ENCODE measurements at regions not wholly inside any gene's neighbourhood (a gene's known extent, or its start where the extent isn't known, plus 50 kb on each side); places are given as distances from the start of the nearest gene placed in this dataset.

- no peak for DNase-seq
Observed at GRCh38 chr4:120415896-120416295, 349.2 kb upstream of the MAD2L1 start.

DNA sequence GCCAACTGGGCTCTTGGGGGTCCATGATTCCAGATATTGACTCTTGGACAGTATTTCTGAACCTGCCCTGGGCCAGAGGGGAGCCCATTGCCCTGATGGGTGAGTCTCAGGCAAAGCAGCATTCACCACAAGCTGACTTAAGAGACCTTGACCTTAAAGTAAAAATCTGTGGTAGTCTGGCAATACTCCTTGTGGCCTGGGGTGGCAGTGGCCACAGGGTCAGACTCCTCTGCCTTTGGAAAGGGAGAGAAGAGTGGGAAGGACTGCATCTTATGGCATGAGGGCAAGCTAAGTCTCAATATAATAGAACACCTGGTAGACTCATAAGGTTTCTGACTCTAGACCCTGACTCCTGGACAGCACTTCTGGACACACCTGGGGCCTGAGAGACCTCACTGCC lies 340.3 kb upstream of the MAD2L1 start:
- DNase-seq = no peak

DNA sequence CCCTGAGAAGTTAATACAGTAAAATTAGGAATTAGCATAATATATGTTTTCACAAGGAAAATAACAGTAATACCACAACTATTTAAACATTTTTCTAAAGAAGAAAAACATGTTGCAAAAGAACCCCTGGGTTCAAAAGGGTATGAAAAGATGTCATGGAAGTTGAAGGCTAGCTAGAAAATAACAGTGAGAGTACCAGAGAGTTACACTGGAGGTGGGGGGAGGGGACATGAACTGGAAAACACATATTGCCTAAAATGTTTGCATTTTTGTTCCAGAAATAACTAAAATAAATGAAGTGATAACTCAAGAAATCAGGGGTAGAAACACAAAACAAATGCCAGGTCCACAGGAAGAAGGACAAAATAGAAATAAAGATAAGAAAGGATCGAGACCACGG lies 336.6 kb upstream of the MAD2L1 start:
- DNase-seq = no peak

DNA sequence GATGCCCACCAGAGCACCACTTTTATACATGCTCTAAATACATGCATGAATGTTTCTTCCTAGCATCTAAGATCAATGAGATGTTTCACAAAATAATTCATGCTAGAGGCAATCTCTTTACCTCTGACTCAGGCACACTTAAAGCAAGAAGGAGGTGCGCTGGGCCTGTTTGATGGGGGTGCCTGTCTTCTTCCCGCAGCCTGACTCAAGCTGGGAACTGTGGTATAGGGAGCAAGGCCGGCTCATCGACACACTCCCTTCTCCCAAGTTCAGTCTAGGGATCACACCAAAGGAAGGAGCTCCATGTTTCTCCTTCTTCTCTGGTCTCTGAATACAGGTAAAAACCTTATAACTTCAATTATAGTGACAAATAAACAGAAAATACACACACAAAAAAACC lies 333.8 kb upstream of the MAD2L1 start:
- DNase-seq = no peak

DNA sequence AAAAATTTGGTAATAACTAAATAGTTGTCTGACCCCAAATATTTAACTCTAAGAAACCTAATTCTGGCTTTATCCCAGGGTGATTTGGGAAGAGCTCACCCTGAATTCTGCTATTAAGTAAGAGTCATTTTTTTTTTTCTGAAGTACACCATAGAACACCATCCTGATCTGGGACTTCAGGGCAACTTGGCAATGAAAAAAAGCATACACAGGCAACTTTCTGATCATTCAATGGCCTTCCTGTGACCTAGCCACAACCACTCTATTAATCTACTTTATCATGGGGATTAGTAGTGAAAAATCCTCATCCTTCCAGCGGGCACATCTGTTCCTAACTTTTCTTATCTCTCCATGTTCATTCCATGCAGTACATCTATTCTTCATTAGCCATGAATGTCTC lies 333.2 kb upstream of the MAD2L1 start:
- DNase-seq = no peak

DNA sequence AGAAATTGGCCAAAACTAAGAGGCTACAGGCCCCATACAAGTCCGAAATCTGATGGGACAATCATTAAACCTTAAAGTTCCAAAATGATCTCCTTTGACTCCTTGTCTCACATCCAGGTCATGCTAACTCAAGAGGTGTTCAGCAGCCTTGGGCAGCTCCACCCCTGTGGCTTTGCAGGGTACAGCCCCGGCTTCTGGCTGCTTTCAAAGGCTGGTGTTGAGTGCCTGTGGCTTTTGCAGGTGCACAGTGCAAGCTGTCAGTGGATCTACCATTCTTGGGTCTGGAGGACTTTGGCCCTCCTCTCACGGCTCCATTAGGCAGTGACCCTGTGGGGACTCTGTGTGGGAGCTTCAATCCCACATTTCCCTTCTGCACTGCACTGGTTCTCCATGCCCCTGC lies 329.1 kb upstream of the MAD2L1 start:
- no peak for DNase-seq

GRCh38 chr4:120355881-120356280 lies 289.2 kb upstream of the MAD2L1 start:
- no peak for DNase-seq

GRCh38 chr4:120354381-120354780 lies 287.7 kb upstream of the MAD2L1 start:
- DNase-seq = no peak

- DNase-seq = no peak
Observed at GRCh38 chr4:120353235-120353634, 286.6 kb upstream of the MAD2L1 start.

DNA sequence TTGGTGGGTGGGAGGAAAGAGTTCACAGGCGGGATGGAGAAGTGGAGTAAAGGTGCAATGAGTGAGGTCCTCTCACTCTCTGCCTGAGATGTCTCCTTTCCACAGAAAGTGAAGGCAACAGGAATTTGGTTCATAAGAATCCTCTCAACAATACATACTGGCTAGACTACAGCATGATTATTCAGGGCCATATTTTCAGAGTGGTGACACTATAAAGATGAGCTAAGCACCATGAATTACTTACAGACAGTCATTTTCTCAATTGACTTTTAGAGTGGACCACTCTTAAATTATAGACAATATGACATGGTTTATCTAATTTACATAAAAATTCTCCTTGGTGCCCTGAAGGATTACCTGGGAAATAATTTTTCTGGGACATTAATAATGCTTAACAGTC lies 286.1 kb upstream of the MAD2L1 start:
- no peak for DNase-seq

DNA sequence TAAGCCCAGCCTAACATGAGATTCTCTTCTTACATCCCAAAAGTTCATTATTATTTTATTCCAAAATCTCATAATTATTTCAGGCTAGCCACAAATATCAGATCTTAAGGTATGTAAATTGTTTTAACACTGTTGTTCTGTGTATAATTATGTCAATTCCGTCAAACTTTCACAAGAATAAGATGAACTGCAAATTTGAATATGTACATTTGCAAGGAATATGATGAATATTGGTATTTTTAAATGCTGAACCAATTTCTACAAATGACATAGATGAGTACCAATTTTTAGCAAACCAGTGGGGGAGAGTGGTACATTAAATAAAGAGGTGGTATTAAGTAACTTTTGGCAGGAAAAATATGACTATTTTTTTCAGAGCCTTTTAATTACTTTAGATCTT lies 282.3 kb upstream of the MAD2L1 start:
- DNase-seq = no peak

DNA sequence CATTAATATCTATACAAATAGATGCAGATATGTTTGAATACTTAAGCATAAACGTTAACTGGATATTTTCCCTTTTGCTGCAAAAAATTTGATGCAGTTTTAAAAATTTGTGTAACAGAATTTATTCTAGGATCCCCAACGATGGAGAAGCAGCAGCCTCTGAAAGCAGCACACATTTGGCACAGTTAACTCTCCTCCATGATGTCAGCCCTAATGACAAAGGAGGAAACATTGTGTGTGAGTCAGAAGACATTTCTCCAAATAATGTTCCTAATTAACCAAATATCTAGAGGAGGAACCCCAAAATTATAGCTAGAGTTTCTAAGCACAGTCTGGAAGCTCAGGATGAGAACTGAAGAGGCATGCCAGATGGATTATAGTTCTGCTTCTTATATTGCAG lies 281.9 kb upstream of the MAD2L1 start:
- no peak for DNase-seq

DNA sequence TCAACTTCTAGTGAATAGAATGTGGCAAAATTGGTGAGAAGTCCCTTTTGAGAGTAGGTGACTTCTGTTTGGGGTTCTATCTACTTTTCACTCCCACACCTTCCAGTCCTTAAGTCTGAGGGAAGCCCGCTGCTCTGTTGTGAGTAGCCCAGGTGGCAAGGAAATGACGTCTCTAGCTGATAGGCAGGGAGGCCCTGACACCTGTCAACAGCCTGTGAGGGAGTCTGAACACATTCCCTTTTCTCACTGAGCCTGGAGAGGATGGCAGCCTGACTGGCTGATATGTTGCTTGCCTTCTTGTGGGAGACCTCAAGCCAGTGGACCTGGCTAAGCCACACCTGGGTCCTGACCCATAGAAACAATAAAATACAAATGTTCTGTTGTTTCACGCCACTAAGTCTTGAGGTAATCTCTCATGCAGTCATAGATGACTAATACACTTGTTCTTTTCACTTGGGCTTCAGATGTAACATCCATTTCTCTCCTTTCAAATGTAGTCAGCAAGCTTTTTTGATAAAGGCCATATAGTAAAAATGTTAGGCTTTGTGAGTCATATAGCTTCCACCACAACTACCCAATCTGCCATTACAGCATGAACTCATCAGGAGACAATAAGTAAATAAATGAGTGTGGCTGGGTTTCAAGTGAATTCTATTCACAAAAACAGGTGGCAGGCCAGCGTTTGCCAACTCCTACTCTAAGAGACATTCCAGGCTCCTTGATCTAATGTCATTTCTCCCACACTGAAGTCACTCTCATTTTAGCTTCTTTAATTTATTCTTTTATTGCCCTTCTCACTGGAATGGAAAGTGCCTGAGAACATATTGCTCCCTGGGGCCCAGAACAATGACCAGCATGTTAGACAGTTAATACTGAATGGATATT lies 265.1 kb upstream of the MAD2L1 start:
- no peak for DNase-seq

GRCh38 chr4:120329386-120329785 lies 262.7 kb upstream of the MAD2L1 start:
- no peak for DNase-seq

GRCh38 chr4:120327276-120327675 lies 260.6 kb upstream of the MAD2L1 start:
- no peak for DNase-seq

DNA sequence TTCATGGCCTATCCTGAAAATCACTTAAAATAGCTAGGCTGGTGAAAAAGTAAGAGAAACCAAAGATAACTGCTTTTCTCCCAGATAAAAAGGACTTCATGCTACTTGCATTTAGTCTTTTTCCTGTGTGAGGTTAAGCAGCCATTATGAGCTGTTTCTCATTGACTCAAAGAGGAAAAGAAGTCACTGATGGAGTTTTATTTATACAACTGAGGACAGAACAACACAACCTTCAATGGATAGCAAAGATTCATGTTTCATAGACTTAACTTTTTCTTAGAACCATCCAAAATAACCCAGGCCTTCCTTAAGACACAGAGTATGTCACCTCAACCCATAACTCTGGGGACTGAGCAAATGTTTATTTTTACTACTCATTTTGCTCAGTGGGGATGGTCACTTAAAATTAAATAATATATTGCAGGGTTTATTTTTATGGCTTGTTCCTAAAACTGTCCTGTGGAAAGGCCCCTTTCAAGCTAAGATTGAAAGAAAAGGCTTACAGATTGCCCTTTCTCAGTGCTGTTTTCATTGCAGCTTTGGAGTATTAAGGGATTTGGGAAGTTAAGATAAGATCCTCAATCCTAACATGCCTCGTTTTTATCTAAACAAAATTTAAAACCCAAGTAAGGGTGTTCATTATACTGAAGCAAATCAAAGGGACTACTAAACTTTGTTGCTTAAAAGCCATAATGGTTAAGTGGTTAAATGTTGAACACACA lies 252.6 kb upstream of the MAD2L1 start:
- DNase-seq = no peak

- no peak for DNase-seq
Observed at GRCh38 chr4:120318196-120318846, 251.7 kb upstream of the MAD2L1 start.

- no peak for DNase-seq
Observed at GRCh38 chr4:120317713-120318112, 251.1 kb upstream of the MAD2L1 start.

DNA sequence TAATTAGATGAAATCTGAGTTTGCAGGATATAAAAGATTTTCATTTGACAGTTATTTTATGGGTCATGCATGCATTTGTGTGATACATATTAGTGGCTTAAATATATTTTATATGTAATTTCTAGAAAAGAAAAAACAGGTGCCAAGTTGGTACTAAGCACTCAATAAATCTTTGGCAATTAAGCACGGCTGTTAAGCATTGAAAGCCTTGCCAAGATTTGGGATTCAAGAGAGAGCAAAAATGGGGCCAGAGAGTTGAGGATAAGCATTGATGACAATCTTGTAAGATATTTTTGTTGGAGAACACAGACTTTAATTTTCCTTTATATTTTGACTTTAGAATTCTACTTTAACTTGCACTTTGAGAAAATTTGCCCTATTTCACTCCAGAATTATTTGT lies 249.8 kb upstream of the MAD2L1 start:
- DNase-seq = no peak

- DNase-seq = no peak
Observed at GRCh38 chr4:120314969-120315368, 248.3 kb upstream of the MAD2L1 start.

- peak; percentile 2 for DNase-seq
Observed at GRCh38 chr4:120304801-120305200, 238.2 kb upstream of the MAD2L1 start.

DNA sequence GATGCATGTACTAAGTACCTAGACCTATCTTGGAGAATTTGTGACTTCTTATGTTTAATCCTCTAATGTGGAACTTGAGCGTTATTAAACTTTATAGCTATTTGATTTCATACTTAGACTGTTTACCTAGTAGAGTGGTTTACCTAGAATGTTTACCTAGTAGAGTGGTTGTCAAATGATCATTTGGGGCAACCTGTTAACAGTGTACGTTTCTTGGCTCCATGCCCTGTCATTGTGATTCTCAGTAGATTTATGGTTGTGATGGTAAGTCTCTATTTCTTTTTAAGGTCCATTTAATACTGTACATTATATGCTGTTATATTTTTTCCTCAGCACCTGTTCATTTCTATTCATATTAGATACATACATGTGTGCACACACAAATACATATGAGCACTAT lies 233.0 kb upstream of the MAD2L1 start:
- no peak for DNase-seq

DNA sequence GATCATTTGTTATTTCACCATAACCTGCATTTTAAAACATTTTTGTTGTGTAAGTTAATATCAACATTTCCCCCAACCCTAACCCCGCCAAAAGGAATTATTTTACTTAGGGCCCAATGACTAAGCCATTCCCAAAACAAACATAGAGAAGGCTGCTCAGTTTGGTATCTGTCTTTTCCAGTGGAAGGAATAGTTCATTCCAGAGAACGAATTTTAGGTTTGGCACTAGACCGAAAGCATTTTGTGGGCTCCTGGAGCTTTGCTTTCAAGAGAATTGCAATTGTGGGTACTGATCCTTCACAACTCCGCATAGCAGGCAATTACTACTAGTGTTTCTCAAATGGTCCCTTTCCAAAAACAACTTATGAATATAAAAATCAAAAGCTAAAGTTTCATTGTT lies 226.7 kb upstream of the MAD2L1 start:
- DNase-seq = no peak

DNA sequence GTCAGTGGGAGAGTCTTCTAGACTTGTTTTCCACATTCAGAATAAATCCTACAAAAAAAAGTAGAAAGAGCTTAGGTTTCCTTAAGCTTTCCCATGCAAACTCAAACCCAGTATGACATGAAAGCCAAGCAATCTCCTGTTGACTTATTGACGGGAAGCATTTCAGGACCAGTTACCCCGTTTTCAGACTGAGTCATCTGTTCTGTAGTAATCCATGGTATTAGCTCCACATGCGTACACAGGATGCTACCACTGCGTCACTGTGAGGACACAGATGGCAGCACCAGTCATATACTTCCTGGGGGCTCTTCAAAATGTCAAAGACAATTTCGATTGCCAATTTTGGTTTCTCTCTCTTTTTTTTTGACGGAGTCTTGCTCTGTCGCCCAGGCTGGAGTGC lies 224.9 kb upstream of the MAD2L1 start:
- DNase-seq = no peak
